ENCODE measurements at regions not wholly inside any gene's neighbourhood (a gene's known extent, or its start where the extent isn't known, plus 50 kb on each side); places are given as distances from the start of the nearest gene placed in this dataset.

DNA sequence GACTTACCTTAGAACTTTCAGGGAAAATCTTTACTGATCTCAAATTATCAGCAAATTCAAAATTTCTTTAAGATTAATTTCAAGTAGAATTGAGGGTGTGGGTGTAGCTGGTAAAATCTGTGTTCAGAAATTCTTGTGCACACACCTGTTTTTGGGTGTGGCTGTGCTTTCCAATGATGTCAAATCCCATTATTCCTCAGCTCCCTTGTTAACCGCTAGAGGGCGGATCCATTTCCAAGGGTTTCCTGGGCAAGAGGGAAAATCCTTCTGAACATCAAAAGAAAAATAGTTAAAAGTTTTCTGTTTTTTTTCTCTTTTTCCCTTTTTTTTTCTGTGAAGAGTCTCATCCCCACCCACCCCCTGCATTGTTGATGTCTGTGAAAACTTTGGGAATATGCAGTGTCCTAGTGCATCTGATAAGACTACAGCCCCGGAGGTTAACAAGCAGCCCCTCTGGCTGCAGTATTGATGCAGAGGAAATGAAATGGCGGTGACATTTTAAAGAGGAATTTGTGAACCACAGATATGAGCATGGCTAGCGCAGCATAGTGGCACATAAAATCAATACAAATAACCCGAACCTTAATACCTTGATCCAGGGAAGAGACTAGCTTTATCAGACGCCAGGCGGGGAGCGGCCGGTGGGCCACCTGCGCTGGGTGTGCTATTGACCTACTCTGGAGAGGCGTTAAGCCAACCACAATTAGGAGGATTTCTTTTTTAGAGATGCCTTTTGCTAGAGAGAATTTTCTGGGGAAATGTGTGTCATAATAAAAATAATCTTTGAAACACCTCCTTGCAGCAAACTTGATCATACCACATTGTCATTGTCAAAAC is 130.9 kb downstream of the FOXA2 start:
- no peak overlapping the region for H3K4me3 ChIP-seq (ENCODE audit: low read length)
- H3K27ac ChIP-seq (ENCODE audit: low read depth, low read length): no peak overlapping the region
- H3K79me2 ChIP-seq (ENCODE audit: control insufficient read depth, low read length): no peaks in the 10 kb centered on the region
- no peaks in the 10 kb centered on the region; the same call in 1 of the 2 replicates for H3K9me2 ChIP-seq (replicated peaks; ENCODE audit: control insufficient read depth, low read length)
- H3K36me3 ChIP-seq (ENCODE audit: control insufficient read depth, low read length): no peaks in the 10 kb centered on the region
- H3K27me3 ChIP-seq (ENCODE audit: control insufficient read depth, low read length): no peaks in the 10 kb centered on the region
- H4K20me1 ChIP-seq (ENCODE audit: control insufficient read depth, insufficient read depth, low read depth, low read length): no peaks in the 10 kb centered on the region
- H3F3A ChIP-seq (ENCODE audit: control insufficient read depth, insufficient read depth): no peaks in the 10 kb centered on the region
- no peaks in the 10 kb centered on the region for H3K9me3 ChIP-seq (ENCODE audit: control insufficient read depth, insufficient read depth, low read length)
- no peak for TF ChIP-seq EZH2phosphoT487 (IDR thresholded peaks at IDR 0.05; ENCODE audit: borderline replicate concordance, low read length)
- TF ChIP-seq, protein P1, sequence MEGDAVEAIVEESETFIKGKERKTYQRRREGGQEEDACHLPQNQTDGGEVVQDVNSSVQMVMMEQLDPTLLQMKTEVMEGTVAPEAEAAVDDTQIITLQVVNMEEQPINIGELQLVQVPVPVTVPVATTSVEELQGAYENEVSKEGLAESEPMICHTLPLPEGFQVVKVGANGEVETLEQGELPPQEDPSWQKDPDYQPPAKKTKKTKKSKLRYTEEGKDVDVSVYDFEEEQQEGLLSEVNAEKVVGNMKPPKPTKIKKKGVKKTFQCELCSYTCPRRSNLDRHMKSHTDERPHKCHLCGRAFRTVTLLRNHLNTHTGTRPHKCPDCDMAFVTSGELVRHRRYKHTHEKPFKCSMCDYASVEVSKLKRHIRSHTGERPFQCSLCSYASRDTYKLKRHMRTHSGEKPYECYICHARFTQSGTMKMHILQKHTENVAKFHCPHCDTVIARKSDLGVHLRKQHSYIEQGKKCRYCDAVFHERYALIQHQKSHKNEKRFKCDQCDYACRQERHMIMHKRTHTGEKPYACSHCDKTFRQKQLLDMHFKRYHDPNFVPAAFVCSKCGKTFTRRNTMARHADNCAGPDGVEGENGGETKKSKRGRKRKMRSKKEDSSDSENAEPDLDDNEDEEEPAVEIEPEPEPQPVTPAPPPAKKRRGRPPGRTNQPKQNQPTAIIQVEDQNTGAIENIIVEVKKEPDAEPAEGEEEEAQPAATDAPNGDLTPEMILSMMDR (IDR thresholded peaks at IDR 0.05; ENCODE audit: low read depth, low read length, poor library complexity, severe bottlenecking): peak; percentile 47
- no peak overlapping the region for H3K4me2 ChIP-seq (ENCODE audit: low read length)
- H3K4me1 ChIP-seq (ENCODE audit: control insufficient read depth, low read length): no peaks in the 10 kb centered on the region

DNA sequence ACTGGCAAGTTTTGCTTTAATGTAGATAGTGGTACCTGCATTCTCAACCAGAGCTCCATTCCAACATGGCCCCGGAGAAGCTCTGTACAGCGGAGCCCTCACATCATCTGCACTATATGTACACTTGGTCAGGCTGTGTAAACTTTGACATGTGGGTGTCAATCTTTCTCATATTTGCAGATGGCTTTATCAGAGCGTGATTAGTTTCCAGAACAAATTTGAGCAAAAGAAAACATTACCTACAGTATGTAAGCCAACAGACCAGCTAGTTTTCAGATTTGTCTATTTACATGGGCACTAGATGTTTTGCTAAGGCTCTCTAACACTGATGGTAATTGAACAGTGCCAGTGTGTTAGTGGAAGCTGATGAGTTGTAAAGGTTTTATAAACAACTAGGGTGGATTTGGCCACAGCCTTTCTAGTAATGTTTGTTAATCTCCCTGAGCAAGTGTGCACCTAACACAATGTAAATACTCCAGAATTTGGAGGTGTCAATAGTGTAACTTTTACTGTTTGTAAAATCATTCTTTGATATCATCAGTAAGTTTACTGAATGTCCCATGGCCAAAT is 131.8 kb downstream of the FOXA2 start:
- H3K4me3 ChIP-seq (ENCODE audit: low read length): no peak overlapping the region
- H3K27ac ChIP-seq (ENCODE audit: low read depth, low read length): no peak overlapping the region
- no peaks in the 10 kb centered on the region for H3K36me3 ChIP-seq (ENCODE audit: control insufficient read depth, low read length)
- H3F3A ChIP-seq (ENCODE audit: control insufficient read depth, insufficient read depth): no peaks in the 10 kb centered on the region
- no peaks in the 10 kb centered on the region for H3K9me3 ChIP-seq (ENCODE audit: control insufficient read depth, insufficient read depth, low read length)
- H3K79me2 ChIP-seq (ENCODE audit: control insufficient read depth, low read length): no peaks in the 10 kb centered on the region
- H4K20me1 ChIP-seq (ENCODE audit: control insufficient read depth, insufficient read depth, low read depth, low read length): no peaks in the 10 kb centered on the region
- no peaks in the 10 kb centered on the region for H3K27me3 ChIP-seq (ENCODE audit: control insufficient read depth, low read length)
- H3K4me1 ChIP-seq (ENCODE audit: control insufficient read depth, low read length): no peaks in the 10 kb centered on the region
- H3K4me2 ChIP-seq (ENCODE audit: low read length): no peak overlapping the region
- no peaks in the 10 kb centered on the region; the same call in 1 of the 2 replicates for H3K9me2 ChIP-seq (replicated peaks; ENCODE audit: control insufficient read depth, low read length)
- no peak for TF ChIP-seq EZH2phosphoT487 (IDR thresholded peaks at IDR 0.05; ENCODE audit: borderline replicate concordance, low read length)
- TF ChIP-seq, protein P1 (IDR thresholded peaks at IDR 0.05; ENCODE audit: low read depth, low read length, poor library complexity, severe bottlenecking): no peak

GRCh38 chr20:22450537-22450936 is 133.8 kb downstream of the FOXA2 start:
- no peak overlapping the region for H3K27ac ChIP-seq (ENCODE audit: low read depth, low read length)
- no peaks in the 10 kb centered on the region for H3K9me3 ChIP-seq (ENCODE audit: control insufficient read depth, insufficient read depth, low read length)
- H3F3A ChIP-seq (ENCODE audit: control insufficient read depth, insufficient read depth): no peaks in the 10 kb centered on the region
- no peak overlapping the region for H3K4me2 ChIP-seq (ENCODE audit: low read length)
- no peaks in the 10 kb centered on the region for H3K4me1 ChIP-seq (ENCODE audit: control insufficient read depth, low read length)
- H3K27me3 ChIP-seq (ENCODE audit: control insufficient read depth, low read length): no peaks in the 10 kb centered on the region
- TF ChIP-seq EZH2phosphoT487 (IDR thresholded peaks at IDR 0.05; ENCODE audit: borderline replicate concordance, low read length): no peak
- TF ChIP-seq, protein P1 (IDR thresholded peaks at IDR 0.05; ENCODE audit: low read depth, low read length, poor library complexity, severe bottlenecking): no peak
- no peaks in the 10 kb centered on the region for H3K36me3 ChIP-seq (ENCODE audit: control insufficient read depth, low read length)
- no peaks in the 10 kb centered on the region for H3K79me2 ChIP-seq (ENCODE audit: control insufficient read depth, low read length)
- no peak overlapping the region for H3K4me3 ChIP-seq (ENCODE audit: low read length)
- no peaks in the 10 kb centered on the region; the same call in 1 of the 2 replicates for H3K9me2 ChIP-seq (replicated peaks; ENCODE audit: control insufficient read depth, low read length)
- H4K20me1 ChIP-seq (ENCODE audit: control insufficient read depth, insufficient read depth, low read depth, low read length): no peaks in the 10 kb centered on the region

Measured in DOHH2 (cell line).